K562 (cell line): ENCODE measurements at regions not wholly inside any gene's neighbourhood (a gene's known extent, or its start where the extent isn't known, plus 50 kb on each side); places are given as distances from the start of the nearest gene placed in this dataset.

Experiments
- ATAC-seq: fragments of 200-7000 bp; cut with Tn5 transposase; 3 replicates; pipeline ENCODE4 v1.9.1; 2020; ENCODE audit warnings: moderate library complexity
- BruUV-seq: library from RNA; stranded (reverse); fragments of 400-500 nt; replicated peaks from 2 replicates; lab custom pipeline; 2021; lab: Mats Ljungman, UMichigan
- CTCF ChIA-PET: fragments of 300-600 bp; formaldehyde crosslinking; extraction: SDS; loops from one replicate; lab custom pipeline; 2021; ENCODE audit warnings: low intra/inter-chr PET ratio; lab: Yijun Ruan, JAX
- POLR2A ChIA-PET: fragments of 300-600, 350-650 bp; sonication (Branson Sonifier 250); formaldehyde crosslinking; extraction: SDS; loops from one replicate; lab custom pipeline; 2021; ENCODE audit warnings: antibody characterized with exemption, inconsistent platforms; lab: Yijun Ruan, JAX
- DNase-seq, 4 experiments: peaks; one replicate each; pipeline versions ENCODE4 v3.0.0 to v3.0.0-alpha.2; 2011 to 2018; ENCODE audit warnings: low spot score in 3 of 4, mixed read lengths in 3 of 4; ENCODE audit errors: extremely low read depth in 1 of 4
- FAIRE-seq: peaks from 2 replicates; lab custom pipeline; 2011; peaks lifted over from hg19 to GRCh38; lab: Jason Lieb, UNC
- H2AFZ ChIP-seq: 2 replicates; pipeline ENCODE4 v1.6.0; 2011; ENCODE audit warnings: low read depth, low read length, control low read depth, inconsistent platforms
- H3K27ac ChIP-seq: fragments of 200-600 bp; 3 replicates; pipeline ENCODE4 v1.8.0; 2011; ENCODE audit warnings: low read depth, mild to moderate bottlenecking, control low read depth, inconsistent platforms, low read length, moderate library complexity, mixed read lengths; ENCODE audit errors: extremely low read depth
- H3K27me3 ChIP-seq, 2 experiments: fragments of 300-600 bp in 1 of 2; 2 replicates in 1 of 2; 3 replicates in 1 of 2; pipeline versions ENCODE4 v1.6.0 to v1.8.0; 2011; ENCODE audit warnings: inconsistent platforms in 2 of 2, low read length in 2 of 2, mild to moderate bottlenecking in 1 of 2, mixed read lengths in 1 of 2, moderate library complexity in 1 of 2; ENCODE audit not compliant: control insufficient read depth in 2 of 2, insufficient read depth in 2 of 2
- H3K36me3 ChIP-seq: fragments of 300-600 bp; 3 replicates; pipeline ENCODE4 v1.8.0; 2011; ENCODE audit warnings: mild to moderate bottlenecking, low read length, inconsistent platforms; ENCODE audit not compliant: control insufficient read depth, insufficient read depth
- H3K4me1 ChIP-seq, 2 experiments: fragments of 200-600 bp in 1 of 2; replicated peaks in 1 of 2; 2 replicates in 1 of 2; 3 replicates in 1 of 2; pipeline versions ENCODE4 v1.5.1 to v1.8.0; 2011; ENCODE audit warnings: inconsistent platforms in 2 of 2, low read length in 2 of 2, mild to moderate bottlenecking in 1 of 2, mixed read lengths in 1 of 2, moderate library complexity in 1 of 2; ENCODE audit not compliant: control insufficient read depth in 2 of 2, insufficient read depth in 2 of 2
- H3K4me2 ChIP-seq: 2 replicates; pipeline ENCODE4 v1.6.1; 2011; ENCODE audit warnings: low read length, control low read depth, inconsistent platforms, mixed read lengths; ENCODE audit not compliant: insufficient read depth
- H3K4me3 ChIP-seq: fragments of 200-600 bp; sonication (generic), shearing (Covaris generic); 2 replicates; pipeline ENCODE4 v1.5.1; 2016; ENCODE audit warnings: control low read depth, inconsistent platforms
- H3K79me2 ChIP-seq: fragments of 200-600 bp; 3 replicates; pipeline ENCODE4 v1.8.0; 2011; ENCODE audit warnings: low read length, inconsistent platforms; ENCODE audit not compliant: control insufficient read depth, insufficient read depth
- H3K9ac ChIP-seq, 2 experiments: 2 replicates each; pipeline versions ENCODE4 v1.6.0 to v1.6.1; 2011; ENCODE audit warnings: low read depth in 2 of 2, low read length in 2 of 2, control low read depth in 1 of 2, inconsistent platforms in 1 of 2, mild to moderate bottlenecking in 1 of 2, mixed read lengths in 1 of 2; ENCODE audit not compliant: insufficient read depth in 1 of 2
- H3K9me1 ChIP-seq: one replicate; pipeline ENCODE4 v1.6.0; 2011; ENCODE audit warnings: inconsistent platforms, mild to moderate bottlenecking, low read length, moderate library complexity; ENCODE audit not compliant: control insufficient read depth, insufficient read depth
- H3K9me3 ChIP-seq: replicated peaks from 2 replicates; pipeline ENCODE4 v1.5.1; 2011; ENCODE audit warnings: low read depth, low read length, inconsistent platforms; ENCODE audit not compliant: control insufficient read depth, insufficient read depth
- H4K20me1 ChIP-seq: replicated peaks from 2 replicates; pipeline ENCODE4 v1.6.1; 2011; ENCODE audit warnings: low read length, inconsistent platforms, mixed read lengths; ENCODE audit not compliant: control insufficient read depth, insufficient read depth
- BCL6 ChIP-seq: fragments of 250-450 bp; sonication (Bioruptor Pico); IDR thresholded peaks from 2 replicates; pipeline ENCODE4 v1.4.0; 2020
- CSDE1 ChIP-seq, 2 experiments: fragments of 450-650 bp; IDR thresholded peaks; 2 replicates each; pipeline ENCODE4 v1.6.1; 2016; ENCODE audit warnings: mild to moderate bottlenecking in 1 of 2
- JUNB ChIP-seq: fragments of 450-650 bp; formaldehyde crosslinking; conservative IDR thresholded peaks from 2 replicates; pipeline ENCODE4 v1.4.0; 2020; ENCODE audit warnings: mild to moderate bottlenecking
- MAFF ChIP-seq: IDR thresholded peaks from 2 replicates; pipeline ENCODE4 v1.6.1; 2012; ENCODE audit warnings: low read length, improper control_type of control experiment
- NONO ChIP-seq, 2 experiments: fragments of 200-400 bp in 1 of 2; fragments of 450-650 bp in 1 of 2; formaldehyde crosslinking in 1 of 2; IDR thresholded peaks; 2 replicates each; pipeline ENCODE4 v1.6.1; 2017; ENCODE audit warnings: low read depth in 2 of 2, mild to moderate bottlenecking in 2 of 2, moderate library complexity in 2 of 2, low read length in 1 of 2
- RB1 ChIP-seq: fragments of 450-650 bp; IDR thresholded peaks from 2 replicates; pipeline ENCODE4 v1.6.1; 2017; ENCODE audit warnings: low read depth, mild to moderate bottlenecking
- RBM15 ChIP-seq: fragments of 200-400 bp; formaldehyde crosslinking; IDR thresholded peaks from 2 replicates; pipeline ENCODE4 v1.6.1; 2018; ENCODE audit warnings: mild to moderate bottlenecking, low read length, moderate library complexity; ENCODE audit not compliant: insufficient read depth
- SREBF1 ChIP-seq: fragments of 150-350 bp; IDR thresholded peaks from 2 replicates; pipeline ENCODE4 v1.6.1; 2014; ENCODE audit warnings: antibody characterized with exemption, low read depth, low read length, borderline replicate concordance
- ZNF133 ChIP-seq: fragments of 250-450 bp; sonication (Bioruptor Pico); IDR thresholded peaks from 2 replicates; pipeline ENCODE4 v1.4.0; 2020; ENCODE audit warnings: mild to moderate bottlenecking
- ZNF212 ChIP-seq: fragments of 450-650 bp; formaldehyde crosslinking; IDR thresholded peaks from 2 replicates; pipeline ENCODE4 v1.4.0; 2020; ENCODE audit warnings: mild to moderate bottlenecking
- WGBS: fragments of 100-300 bp; shearing (Covaris generic); methylation state at CpG from one replicate; pipeline ENCODE4 v1.1.6; 2016; ENCODE audit warnings: low coverage, mixed read lengths; ENCODE audit not compliant: insufficient coverage; ENCODE audit errors: missing lambda C conversion rate; 5-methylcytosine and 5-hydroxymethylcytosine counted together
- in situ Hi-C: fragments of 300-500 bp; cut with MboI; formaldehyde crosslinking; loops from 4 replicates; pipeline ENCODE4 v1.15.0; 2018; ENCODE audit warnings: inconsistent platforms, mixed read lengths
- intact Hi-C: fragments of 100-400 bp; cut with micrococcal nuclease; formaldehyde crosslinking; loops from 2 replicates; pipeline ENCODE4 v1.14.2; 2022
- TF ChIP-seq, protein P1 (sequence below), 2 experiments: fragments of 450-650 bp; conservative IDR thresholded peaks; 2 replicates each; pipeline ENCODE4 v1.6.1; 2017; ENCODE audit warnings: mild to moderate bottlenecking in 2 of 2, moderate library complexity in 2 of 2

DNA sequence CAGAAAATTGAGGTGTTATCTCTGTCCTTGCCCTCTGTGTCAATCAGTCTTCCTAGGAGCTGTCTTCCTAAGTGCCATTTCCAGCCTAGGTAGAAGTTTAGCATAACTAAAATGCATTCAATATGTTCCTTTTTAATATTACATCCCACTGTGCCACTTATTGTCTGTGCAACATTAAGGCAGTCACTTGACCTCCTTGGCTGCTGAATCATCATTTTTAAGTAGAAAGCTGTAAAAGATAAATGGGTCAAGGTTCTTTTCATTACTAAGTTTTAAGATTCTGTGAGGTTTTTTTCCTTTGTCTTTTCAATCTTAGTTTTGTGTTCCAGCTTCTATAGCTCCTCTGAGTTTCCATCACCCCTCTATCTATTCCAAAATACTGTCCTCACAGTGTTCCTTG is 371.9 kb upstream of the SOX9 start:
- H3K27ac ChIP-seq: no peak overlapping the region
- ChIA-PET POLR2A (interaction anchor here (0.6 kb wide), 1 partner anchor 73 kb away, joined by 4 read pairs; no protein-coding TSS in a partner anchor), CTCF (no interaction called here)
- no peaks in the 10 kb centered on the region for H4K20me1 ChIP-seq
- no peak for TF ChIP-seq RBM15
- TF ChIP-seq MAFF: 0 out of 2 replicates have a peak, but pooled peaks have one; percentile 8
- no peak for TF ChIP-seq JUNB (CRISPR knock-in tag)
- H3K9me3 ChIP-seq: no peaks in the 10 kb centered on the region
- H3K79me2 ChIP-seq: no peaks in the 10 kb centered on the region
- H3K36me3 ChIP-seq: no peaks in the 10 kb centered on the region
- DNase-seq (no peak), ATAC-seq (no peak), FAIRE-seq (no peak)
- no TSS peak for BruUV-seq
- no peak overlapping the region for H3K9ac ChIP-seq
- H2AFZ ChIP-seq: no peak overlapping the region
- intact Hi-C loops (no loop called here), in situ Hi-C loops (no loop called here)
- no peak overlapping the region for H3K4me2 ChIP-seq
- H3K4me1 ChIP-seq: no peaks in the 10 kb centered on the region
- no peak overlapping the region for H3K4me3 ChIP-seq
- no peaks in the 10 kb centered on the region for H3K9me1 ChIP-seq
- no peaks in the 10 kb centered on the region for H3K27me3 ChIP-seq

DNA sequence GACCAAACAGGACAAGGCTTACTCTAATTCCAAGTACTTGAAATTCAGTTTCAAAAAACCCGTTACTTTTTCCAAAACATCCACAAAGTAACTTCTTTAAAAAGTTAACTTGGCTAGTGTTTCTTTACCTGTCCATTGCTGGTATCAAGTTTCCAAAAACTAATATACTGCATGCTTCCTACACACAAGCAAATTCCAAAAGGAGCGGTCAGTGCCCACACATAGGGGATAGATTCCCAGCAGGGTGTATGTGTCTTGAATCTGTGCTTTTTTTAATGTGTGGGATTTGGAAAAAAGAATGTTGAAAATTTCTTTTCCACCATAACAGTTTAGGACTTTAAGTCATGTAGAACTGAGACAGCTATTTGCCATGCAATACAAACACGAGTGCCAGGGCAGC is 367.8 kb upstream of the SOX9 start:
- FAIRE-seq (no peak), ATAC-seq (no peak), DNase-seq (no peak)
- Histone ChIP-seq H3K9me3 (no peaks in the 10 kb centered on the region), H3K27ac (no peak overlapping the region), H3K4me1 (no peaks in the 10 kb centered on the region), H3K4me2 (no peak overlapping the region), H3K36me3 (no peaks in the 10 kb centered on the region), H3K9ac (no peak overlapping the region), H4K20me1 (no peaks in the 10 kb centered on the region), H3K27me3 (no peaks in the 10 kb centered on the region), H3K79me2 (no peaks in the 10 kb centered on the region), H2AFZ (no peak overlapping the region), H3K4me3 (no peak overlapping the region), H3K9me1 (no peaks in the 10 kb centered on the region)
- in situ Hi-C loops: no loop called here
- no TSS peak for BruUV-seq
- no peak for TF ChIP-seq CSDE1 (IDR thresholded peaks at IDR 0.05)
- TF ChIP-seq, protein P1, sequence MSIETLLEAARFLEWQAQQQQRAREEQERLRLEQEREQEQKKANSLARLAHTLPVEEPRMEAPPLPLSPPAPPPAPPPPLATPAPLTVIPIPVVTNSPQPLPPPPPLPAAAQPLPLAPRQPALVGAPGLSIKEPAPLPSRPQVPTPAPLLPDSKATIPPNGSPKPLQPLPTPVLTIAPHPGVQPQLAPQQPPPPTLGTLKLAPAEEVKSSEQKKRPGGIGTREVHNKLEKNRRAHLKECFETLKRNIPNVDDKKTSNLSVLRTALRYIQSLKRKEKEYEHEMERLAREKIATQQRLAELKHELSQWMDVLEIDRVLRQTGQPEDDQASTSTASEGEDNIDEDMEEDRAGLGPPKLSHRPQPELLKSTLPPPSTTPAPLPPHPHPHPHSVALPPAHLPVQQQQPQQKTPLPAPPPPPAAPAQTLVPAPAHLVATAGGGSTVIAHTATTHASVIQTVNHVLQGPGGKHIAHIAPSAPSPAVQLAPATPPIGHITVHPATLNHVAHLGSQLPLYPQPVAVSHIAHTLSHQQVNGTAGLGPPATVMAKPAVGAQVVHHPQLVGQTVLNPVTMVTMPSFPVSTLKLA (conservative IDR thresholded peaks at IDR 0.05): no peak
- TF ChIP-seq BCL6: no peak
- no peak for TF ChIP-seq SREBF1
- no peak for TF ChIP-seq RB1
- TF ChIP-seq NONO (IDR thresholded peaks at IDR 0.05; ENCODE audit: low read depth in 2 of 2, low read length in 1 of 2): no peak
- no peak for TF ChIP-seq ZNF212
- no peak for TF ChIP-seq ZNF133 (CRISPR knock-in tag)
- intact Hi-C loops: no loop called here
- ChIA-PET CTCF (no interaction called here), POLR2A (no interaction called here)
- 2% methylated on average over 3 of the region's 3 CpGs for WGBS
